H1 (cell line): ENCODE measurements at regions not wholly inside any gene's neighbourhood (a gene's known extent, or its start where the extent isn't known, plus 50 kb on each side); places are given as distances from the start of the nearest gene placed in this dataset.

Experiments used
- CHD2 ChIP-seq: IDR thresholded peaks from 2 replicates; pipeline ENCODE4 v1.6.1; 2012; ENCODE audit warnings: low read length, improper control_type of control experiment
- TF ChIP-seq, protein P1 (sequence below): fragments of 300-600 bp; sonication (generic); IDR thresholded peaks from 2 replicates; pipeline ENCODE4 v1.7.1; 2012; ENCODE audit warnings: low read length, moderate library complexity, mild to moderate bottlenecking, inconsistent platforms; ENCODE audit not compliant: insufficient replicate concordance

DNA sequence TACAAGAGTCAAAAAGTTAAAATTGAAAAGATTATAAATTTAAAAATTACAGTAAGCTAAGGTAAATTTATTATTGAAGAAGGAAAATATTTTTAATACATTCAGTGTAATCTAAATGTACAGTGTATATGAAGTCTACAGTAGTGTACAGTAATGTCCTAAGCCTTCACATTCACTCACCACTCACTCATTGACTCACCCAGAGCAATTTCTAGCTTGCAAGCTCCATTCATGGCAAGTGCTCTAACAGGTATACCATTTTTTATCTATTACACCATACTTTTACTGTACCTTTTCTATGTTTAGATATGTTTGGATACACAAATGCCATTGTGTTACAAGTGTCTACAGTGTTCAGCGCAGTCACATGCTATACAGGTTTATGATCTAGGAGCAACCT lies 389.7 kb downstream of the RASEF start (continued):
- TF ChIP-seq, protein P1, sequence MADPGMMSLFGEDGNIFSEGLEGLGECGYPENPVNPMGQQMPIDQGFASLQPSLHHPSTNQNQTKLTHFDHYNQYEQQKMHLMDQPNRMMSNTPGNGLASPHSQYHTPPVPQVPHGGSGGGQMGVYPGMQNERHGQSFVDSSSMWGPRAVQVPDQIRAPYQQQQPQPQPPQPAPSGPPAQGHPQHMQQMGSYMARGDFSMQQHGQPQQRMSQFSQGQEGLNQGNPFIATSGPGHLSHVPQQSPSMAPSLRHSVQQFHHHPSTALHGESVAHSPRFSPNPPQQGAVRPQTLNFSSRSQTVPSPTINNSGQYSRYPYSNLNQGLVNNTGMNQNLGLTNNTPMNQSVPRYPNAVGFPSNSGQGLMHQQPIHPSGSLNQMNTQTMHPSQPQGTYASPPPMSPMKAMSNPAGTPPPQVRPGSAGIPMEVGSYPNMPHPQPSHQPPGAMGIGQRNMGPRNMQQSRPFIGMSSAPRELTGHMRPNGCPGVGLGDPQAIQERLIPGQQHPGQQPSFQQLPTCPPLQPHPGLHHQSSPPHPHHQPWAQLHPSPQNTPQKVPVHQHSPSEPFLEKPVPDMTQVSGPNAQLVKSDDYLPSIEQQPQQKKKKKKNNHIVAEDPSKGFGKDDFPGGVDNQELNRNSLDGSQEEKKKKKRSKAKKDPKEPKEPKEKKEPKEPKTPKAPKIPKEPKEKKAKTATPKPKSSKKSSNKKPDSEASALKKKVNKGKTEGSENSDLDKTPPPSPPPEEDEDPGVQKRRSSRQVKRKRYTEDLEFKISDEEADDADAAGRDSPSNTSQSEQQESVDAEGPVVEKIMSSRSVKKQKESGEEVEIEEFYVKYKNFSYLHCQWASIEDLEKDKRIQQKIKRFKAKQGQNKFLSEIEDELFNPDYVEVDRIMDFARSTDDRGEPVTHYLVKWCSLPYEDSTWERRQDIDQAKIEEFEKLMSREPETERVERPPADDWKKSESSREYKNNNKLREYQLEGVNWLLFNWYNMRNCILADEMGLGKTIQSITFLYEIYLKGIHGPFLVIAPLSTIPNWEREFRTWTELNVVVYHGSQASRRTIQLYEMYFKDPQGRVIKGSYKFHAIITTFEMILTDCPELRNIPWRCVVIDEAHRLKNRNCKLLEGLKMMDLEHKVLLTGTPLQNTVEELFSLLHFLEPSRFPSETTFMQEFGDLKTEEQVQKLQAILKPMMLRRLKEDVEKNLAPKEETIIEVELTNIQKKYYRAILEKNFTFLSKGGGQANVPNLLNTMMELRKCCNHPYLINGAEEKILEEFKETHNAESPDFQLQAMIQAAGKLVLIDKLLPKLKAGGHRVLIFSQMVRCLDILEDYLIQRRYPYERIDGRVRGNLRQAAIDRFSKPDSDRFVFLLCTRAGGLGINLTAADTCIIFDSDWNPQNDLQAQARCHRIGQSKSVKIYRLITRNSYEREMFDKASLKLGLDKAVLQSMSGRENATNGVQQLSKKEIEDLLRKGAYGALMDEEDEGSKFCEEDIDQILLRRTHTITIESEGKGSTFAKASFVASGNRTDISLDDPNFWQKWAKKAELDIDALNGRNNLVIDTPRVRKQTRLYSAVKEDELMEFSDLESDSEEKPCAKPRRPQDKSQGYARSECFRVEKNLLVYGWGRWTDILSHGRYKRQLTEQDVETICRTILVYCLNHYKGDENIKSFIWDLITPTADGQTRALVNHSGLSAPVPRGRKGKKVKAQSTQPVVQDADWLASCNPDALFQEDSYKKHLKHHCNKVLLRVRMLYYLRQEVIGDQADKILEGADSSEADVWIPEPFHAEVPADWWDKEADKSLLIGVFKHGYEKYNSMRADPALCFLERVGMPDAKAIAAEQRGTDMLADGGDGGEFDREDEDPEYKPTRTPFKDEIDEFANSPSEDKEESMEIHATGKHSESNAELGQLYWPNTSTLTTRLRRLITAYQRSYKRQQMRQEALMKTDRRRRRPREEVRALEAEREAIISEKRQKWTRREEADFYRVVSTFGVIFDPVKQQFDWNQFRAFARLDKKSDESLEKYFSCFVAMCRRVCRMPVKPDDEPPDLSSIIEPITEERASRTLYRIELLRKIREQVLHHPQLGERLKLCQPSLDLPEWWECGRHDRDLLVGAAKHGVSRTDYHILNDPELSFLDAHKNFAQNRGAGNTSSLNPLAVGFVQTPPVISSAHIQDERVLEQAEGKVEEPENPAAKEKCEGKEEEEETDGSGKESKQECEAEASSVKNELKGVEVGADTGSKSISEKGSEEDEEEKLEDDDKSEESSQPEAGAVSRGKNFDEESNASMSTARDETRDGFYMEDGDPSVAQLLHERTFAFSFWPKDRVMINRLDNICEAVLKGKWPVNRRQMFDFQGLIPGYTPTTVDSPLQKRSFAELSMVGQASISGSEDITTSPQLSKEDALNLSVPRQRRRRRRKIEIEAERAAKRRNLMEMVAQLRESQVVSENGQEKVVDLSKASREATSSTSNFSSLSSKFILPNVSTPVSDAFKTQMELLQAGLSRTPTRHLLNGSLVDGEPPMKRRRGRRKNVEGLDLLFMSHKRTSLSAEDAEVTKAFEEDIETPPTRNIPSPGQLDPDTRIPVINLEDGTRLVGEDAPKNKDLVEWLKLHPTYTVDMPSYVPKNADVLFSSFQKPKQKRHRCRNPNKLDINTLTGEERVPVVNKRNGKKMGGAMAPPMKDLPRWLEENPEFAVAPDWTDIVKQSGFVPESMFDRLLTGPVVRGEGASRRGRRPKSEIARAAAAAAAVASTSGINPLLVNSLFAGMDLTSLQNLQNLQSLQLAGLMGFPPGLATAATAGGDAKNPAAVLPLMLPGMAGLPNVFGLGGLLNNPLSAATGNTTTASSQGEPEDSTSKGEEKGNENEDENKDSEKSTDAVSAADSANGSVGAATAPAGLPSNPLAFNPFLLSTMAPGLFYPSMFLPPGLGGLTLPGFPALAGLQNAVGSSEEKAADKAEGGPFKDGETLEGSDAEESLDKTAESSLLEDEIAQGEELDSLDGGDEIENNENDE = no peak
- no peak for TF ChIP-seq CHD2
